Central memory CD8-positive, alpha-beta T cell (primary cell): ENCODE measurements at regions not wholly inside any gene's neighbourhood (a gene's known extent, or its start where the extent isn't known, plus 50 kb on each side); places are given as distances from the start of the nearest gene placed in this dataset.
"Not testable (repeated sequence)": the region's sequence is repeated elsewhere in the genome, so short reads cannot be mapped to it uniquely, and the experiment has no call there.

Experiments
- ATAC-seq: fragments of 150-1000 bp; cut with Tn5 transposase; replicated peaks from 2 replicates; pipeline ENCODE4 v1.10.0; 2022; ENCODE audit warnings: mild to moderate bottlenecking, moderate FRiP score, moderate number of reproducible peaks; ENCODE audit not compliant: poor library complexity, severe bottlenecking; ENCODE audit errors: extremely low read depth
- DNase-seq, 2 donors: peaks; one replicate each; pipeline ENCODE4 v3.0.0; 2021; ENCODE audit warnings: low spot score in 2 of 2
- H3K27ac Mint-ChIP-seq: one replicate; pipeline ENCODE4 v1.8.0; 2022; ENCODE audit warnings: low read depth, mild to moderate bottlenecking, moderate library complexity, mixed read lengths
- H3K27me3 Mint-ChIP-seq: one replicate; pipeline ENCODE4 v1.8.0; 2022; ENCODE audit warnings: mixed read lengths
- H3K36me3 Mint-ChIP-seq: one replicate; pipeline ENCODE4 v1.8.0; 2022; ENCODE audit warnings: mild to moderate bottlenecking, moderate library complexity, mixed read lengths; ENCODE audit not compliant: insufficient read depth
- H3K4me1 Mint-ChIP-seq: one replicate; pipeline ENCODE4 v1.8.0; 2022; ENCODE audit warnings: mixed read lengths
- H3K4me3 Mint-ChIP-seq: one replicate; pipeline ENCODE4 v1.8.0; 2022; ENCODE audit warnings: mild to moderate bottlenecking, moderate library complexity, mixed read lengths
- H3K9me3 Mint-ChIP-seq: one replicate; pipeline ENCODE4 v1.8.0; 2022; ENCODE audit warnings: mixed read lengths

DNA sequence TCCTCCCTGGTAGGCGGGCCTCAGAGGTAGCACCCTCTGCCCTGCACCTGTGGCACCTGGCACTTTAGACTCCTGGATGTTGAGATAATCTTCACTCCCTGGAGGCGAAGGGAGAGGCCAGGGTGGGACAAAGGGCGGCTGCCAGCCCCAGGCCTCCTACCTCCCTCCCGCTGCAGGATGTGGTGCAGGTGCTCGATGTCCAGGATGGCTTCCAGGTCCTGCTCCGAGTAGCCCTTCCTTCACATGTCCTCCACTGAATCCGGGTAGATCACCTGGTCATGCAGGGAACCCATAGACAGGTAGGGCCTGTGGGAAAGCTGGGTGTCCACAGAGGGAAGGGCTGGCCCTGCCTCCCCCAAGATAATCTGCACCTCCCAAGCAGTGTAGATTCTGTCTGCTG, 1075.6 kb downstream of the RPIA start:
- not testable (repeated sequence) for H3K27ac Mint-ChIP-seq, H3K36me3 Mint-ChIP-seq, H3K4me1 Mint-ChIP-seq, H3K4me3 Mint-ChIP-seq, DNase-seq, ATAC-seq
- peaks cover 49% of the 10 kb centered on the region for H3K27me3 Mint-ChIP-seq
- peaks cover 15% of the 10 kb centered on the region for H3K9me3 Mint-ChIP-seq

DNA sequence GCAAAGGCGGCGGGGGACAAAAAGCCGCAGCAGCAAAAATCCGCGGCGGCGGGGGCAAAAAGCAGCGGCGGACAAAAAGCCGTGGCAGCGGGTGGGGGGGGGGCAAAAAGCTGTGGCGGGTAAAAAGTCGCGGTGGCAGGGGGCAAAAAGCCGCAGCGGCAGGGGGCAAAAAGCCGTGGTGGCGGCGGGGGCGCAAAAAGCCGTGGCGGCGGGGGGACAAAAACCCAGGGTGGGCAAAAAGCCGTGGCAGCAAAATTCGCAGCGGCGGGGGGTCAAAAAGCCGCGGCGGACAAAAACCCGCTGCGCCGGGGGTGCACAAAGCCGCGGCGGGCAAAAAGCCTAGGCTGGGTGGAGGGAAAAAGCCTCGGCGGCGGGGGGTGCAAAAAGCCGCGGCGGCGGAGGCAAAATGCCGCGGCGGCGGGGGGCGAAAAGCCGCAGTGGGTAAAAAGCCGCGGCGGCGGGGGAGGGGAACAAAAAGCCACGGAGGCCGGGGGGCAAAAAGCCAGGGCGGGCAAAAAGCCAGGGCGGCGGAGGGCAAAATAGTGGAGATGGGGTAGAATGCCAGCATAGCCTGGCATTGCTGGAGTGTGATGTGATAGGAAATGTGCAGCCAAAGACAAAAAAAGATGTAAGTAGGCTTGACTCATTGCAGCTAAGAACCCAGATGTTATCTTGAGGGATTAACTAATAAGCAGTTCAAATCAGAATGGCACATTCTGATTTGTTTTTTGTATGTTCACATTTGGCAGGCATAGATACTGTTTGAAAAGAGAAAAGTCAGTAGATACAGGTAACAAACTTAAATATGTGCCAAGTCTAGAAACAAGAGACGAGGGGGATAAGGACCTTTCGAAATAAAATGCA, 1076.3 kb downstream of the RPIA start:
- H3K4me3 Mint-ChIP-seq = no peak overlapping the region
- no peak overlapping the region for H3K27ac Mint-ChIP-seq
- peaks cover 49% of the 10 kb centered on the region for H3K27me3 Mint-ChIP-seq
- no peaks in the 10 kb centered on the region for H3K4me1 Mint-ChIP-seq
- no peaks in the 10 kb centered on the region for H3K36me3 Mint-ChIP-seq
- peaks cover 17% of the 10 kb centered on the region for H3K9me3 Mint-ChIP-seq
- DNase-seq (no peak), ATAC-seq (no peak)

DNA sequence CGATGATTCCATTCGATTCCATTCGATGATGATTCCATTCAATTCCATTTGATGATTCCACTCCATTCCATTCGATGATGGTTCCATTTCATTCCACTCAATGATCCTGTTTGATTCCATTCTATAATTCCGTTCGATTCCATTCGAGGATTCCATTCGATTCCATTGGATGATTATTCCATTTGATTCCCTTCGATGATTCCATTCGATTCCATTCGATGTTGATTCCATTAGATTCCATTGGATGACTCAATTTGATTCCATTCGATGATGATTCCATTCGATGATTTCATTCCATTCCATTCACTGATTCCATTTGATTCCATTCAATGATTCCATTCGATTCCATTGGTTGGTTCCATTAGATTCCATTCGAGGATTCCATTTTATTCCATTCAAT, 1084.4 kb downstream of the RPIA start:
- Mint-ChIP-seq H3K27ac (no peak overlapping the region), H3K4me3 (no peak overlapping the region), H3K9me3 (peaks cover 87% of the 10 kb centered on the region), H3K27me3 (no peaks in the 10 kb centered on the region), H3K4me1 (no peaks in the 10 kb centered on the region), H3K36me3 (peaks cover 3% of the 10 kb centered on the region)
- no peak for DNase-seq
- ATAC-seq = no peak

DNA sequence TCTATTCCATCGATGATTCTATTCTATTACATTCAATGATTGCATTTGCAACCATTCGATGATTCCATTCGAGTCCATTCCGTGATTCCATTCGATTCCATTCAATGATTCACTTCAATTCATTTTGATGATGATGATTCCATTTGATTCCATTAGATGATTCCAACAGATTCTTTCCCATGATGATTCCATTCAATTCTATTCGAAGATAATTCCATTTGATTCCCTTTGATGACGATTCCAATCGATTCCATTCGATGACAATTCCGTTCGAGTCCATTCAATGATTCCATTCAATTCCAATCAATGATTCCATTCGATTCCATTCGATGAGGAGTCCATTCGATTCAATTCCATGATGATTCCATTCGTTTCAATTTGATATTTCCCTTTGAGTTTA, 1088.8 kb downstream of the RPIA start:
- H3K36me3 Mint-ChIP-seq = peaks cover 3% of the 10 kb centered on the region
- no peaks in the 10 kb centered on the region for H3K4me1 Mint-ChIP-seq
- no peak for ATAC-seq
- peaks cover 92% of the 10 kb centered on the region for H3K9me3 Mint-ChIP-seq
- DNase-seq = no peak
- no peak overlapping the region for H3K4me3 Mint-ChIP-seq
- no peak overlapping the region for H3K27ac Mint-ChIP-seq
- no peaks in the 10 kb centered on the region for H3K27me3 Mint-ChIP-seq

DNA sequence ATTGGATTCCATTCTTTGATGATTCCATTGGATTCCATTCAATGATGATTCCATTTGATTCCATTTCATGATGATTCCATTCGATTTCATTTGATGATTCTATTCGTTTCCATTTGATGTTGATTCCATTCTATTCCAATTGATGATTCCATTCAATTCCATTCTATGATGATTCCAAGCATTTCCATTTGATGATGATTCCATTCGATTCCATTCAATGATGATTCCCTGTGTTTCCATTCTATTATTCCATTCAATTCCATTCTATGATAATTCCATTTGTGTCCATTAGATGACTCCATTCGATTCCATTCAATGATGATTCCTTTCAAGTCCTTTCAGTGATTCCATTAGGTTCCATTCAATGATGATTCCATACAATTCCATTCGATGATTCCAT, 1090.5 kb downstream of the RPIA start:
- H3K27me3 Mint-ChIP-seq = no peaks in the 10 kb centered on the region
- H3K4me1 Mint-ChIP-seq = no peaks in the 10 kb centered on the region
- DNase-seq = no peak
- no peak overlapping the region for H3K27ac Mint-ChIP-seq
- H3K36me3 Mint-ChIP-seq = peaks cover 2% of the 10 kb centered on the region
- H3K9me3 Mint-ChIP-seq = peaks cover 85% of the 10 kb centered on the region
- no peak overlapping the region for H3K4me3 Mint-ChIP-seq
- no peak for ATAC-seq

DNA sequence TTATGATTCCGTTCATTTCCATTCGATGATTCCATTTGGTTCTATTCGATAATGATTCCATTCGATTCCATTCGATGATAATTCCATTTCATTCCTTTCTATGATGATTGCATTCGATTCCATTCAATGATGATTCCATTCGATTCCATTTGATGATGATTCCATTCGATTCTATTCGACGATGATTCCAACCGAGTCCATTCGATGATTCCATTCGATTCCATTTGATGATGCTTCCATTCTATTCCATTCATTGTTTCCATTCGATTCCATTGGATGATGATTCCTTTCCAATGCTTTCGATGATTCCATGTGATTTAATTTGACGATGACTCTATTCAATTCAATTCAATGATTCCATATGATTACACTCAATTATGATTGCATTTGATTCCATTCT, 1093.5 kb downstream of the RPIA start:
- Mint-ChIP-seq H3K27ac (no peak overlapping the region), H3K9me3 (peaks cover 85% of the 10 kb centered on the region), H3K36me3 (peaks cover 4% of the 10 kb centered on the region), H3K4me1 (no peaks in the 10 kb centered on the region), H3K27me3 (no peaks in the 10 kb centered on the region), H3K4me3 (no peak overlapping the region)
- DNase-seq (no peak), ATAC-seq (no peak)

DNA sequence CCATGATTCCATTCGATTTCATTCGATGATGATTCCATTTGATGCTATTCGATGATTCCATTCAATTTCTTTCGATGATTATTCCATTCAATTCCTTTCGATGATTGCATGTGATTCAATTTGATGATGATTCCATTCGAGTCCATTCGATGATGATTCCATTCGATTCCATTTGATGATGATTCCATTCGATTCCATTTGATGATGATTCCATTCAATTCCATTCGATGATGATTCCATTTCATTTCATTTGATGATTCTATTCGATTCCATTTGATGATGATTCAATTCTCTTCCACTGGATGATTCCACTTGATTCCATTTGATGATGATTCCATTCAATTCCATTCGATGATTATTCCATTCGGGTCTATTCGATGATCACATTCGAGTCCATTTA, 1094.1 kb downstream of the RPIA start:
- not testable (repeated sequence) for H3K27me3 Mint-ChIP-seq, H3K4me1 Mint-ChIP-seq, ATAC-seq, H3K4me3 Mint-ChIP-seq, H3K27ac Mint-ChIP-seq, DNase-seq, H3K36me3 Mint-ChIP-seq
- peaks cover 85% of the 10 kb centered on the region for H3K9me3 Mint-ChIP-seq

DNA sequence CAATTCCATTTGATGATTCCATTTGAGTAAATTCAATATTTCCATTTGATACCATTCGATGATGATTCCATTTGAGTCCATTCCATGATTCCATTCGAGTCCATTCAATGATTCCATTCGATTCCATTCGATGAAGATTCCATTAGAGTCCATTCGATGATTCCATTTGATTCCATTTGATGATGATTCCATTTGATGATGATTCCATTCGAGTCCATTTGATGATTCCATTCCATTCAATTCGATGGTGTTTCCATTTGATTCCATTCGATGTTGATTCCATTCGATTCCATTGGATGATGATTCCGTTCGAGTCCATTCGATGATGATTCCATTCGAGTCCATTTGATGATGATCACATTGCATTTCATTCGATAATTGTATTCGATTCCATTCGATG, 1095.2 kb downstream of the RPIA start:
- H3K27me3 Mint-ChIP-seq, H3K36me3 Mint-ChIP-seq, ATAC-seq, H3K4me1 Mint-ChIP-seq, DNase-seq, H3K4me3 Mint-ChIP-seq, H3K27ac Mint-ChIP-seq: not testable (repeated sequence)
- peaks cover 83% of the 10 kb centered on the region for H3K9me3 Mint-ChIP-seq

DNA sequence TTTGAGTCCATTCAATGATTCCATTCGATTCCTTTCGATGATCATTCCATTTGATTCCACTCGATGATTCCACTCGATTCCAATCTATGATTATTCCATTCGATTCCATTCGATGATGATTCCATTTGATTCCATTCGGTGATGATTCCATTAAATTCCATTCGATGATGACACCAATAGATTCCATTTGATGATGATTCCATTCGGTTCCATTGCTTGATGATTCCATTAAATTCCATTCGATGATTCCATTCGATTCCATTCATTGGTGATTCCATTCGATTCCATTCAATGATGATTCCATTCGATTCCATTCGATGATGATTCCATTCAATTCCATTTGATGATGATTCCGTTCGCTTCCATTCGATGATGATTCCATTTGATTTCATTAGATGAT, 1104.1 kb downstream of the RPIA start:
- not testable (repeated sequence) for H3K4me3 Mint-ChIP-seq, H3K36me3 Mint-ChIP-seq, DNase-seq, H3K27ac Mint-ChIP-seq, ATAC-seq, H3K27me3 Mint-ChIP-seq, H3K4me1 Mint-ChIP-seq
- H3K9me3 Mint-ChIP-seq = peaks cover 92% of the 10 kb centered on the region

DNA sequence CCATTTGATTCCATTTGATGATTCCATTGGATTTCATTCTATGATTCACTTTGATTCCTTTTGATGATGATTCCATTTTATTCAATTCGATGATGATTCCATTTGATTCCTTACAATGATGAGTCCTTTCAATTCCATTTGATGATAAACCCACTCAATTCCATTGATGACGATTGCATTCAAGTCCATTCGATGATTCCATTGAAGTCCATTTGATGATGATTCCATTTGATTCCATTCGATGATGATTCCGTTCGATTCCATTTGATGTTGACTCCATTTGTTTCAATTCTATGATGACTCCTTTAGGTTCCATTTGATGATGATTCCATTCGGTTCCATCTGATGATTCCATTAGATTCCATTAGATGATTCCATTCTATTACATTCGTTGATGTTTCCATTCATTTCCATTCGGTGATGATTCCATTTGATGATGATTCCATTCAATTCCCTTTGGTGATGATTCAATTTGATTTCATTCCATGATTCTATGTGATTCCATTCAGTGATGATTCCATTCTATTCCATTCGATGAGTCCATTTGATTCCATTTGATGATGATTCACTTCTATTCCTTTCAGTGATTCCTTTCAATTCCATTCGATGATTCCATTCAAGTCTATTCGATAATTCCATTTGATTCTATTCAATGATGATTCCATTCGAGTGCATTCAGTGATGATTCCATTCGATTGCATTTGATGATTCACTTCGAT, 1106.0 kb downstream of the RPIA start:
- Mint-ChIP-seq H3K36me3 (peaks cover 4% of the 10 kb centered on the region), H3K27me3 (no peaks in the 10 kb centered on the region), H3K9me3 (peaks cover 92% of the 10 kb centered on the region), H3K4me1 (no peaks in the 10 kb centered on the region), H3K4me3 (no peak overlapping the region), H3K27ac (no peak overlapping the region)
- ATAC-seq (no peak), DNase-seq (no peak)

DNA sequence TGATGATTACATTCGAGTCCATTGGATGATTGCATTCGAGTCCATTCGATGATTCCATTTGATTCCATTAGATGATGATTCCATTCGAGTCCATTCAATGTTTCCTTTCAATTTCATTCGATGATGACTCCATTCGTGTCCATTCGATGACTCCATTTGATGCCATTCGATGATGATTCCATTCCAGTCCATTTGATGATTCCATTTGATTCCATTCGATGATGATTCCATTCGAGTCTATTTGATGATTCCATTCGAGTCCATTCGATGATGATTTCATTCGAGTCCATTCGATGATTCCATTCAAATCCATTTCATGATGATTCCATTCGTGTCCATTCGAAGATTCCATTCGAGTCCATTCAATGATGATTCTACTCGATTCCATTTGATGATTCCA, 1109.7 kb downstream of the RPIA start:
- H3K9me3 Mint-ChIP-seq = peaks cover 95% of the 10 kb centered on the region
- not testable (repeated sequence) for H3K36me3 Mint-ChIP-seq, H3K27ac Mint-ChIP-seq, H3K4me1 Mint-ChIP-seq, ATAC-seq, DNase-seq, H3K27me3 Mint-ChIP-seq, H3K4me3 Mint-ChIP-seq

DNA sequence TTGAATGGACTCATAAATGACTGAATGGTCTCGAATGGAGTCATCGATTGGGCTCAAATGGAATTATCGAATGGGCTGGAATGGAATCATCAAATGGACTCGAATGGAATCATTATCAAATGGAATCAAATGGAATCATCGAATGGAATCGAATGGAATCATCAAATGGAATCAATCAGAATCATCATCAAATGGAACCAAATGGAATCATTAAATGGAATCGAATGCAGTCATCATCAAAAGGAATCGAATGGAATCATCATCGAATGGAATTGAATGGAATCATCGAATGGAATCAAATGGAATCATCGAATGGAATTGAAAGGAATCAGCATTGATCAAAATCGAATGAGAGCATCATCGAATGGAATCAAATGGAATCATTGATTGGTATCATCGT, 1114.9 kb downstream of the RPIA start:
- DNase-seq, H3K27me3 Mint-ChIP-seq, H3K4me3 Mint-ChIP-seq, ATAC-seq, H3K4me1 Mint-ChIP-seq, H3K27ac Mint-ChIP-seq, H3K36me3 Mint-ChIP-seq: not testable (repeated sequence)
- peaks cover 69% of the 10 kb centered on the region for H3K9me3 Mint-ChIP-seq

DNA sequence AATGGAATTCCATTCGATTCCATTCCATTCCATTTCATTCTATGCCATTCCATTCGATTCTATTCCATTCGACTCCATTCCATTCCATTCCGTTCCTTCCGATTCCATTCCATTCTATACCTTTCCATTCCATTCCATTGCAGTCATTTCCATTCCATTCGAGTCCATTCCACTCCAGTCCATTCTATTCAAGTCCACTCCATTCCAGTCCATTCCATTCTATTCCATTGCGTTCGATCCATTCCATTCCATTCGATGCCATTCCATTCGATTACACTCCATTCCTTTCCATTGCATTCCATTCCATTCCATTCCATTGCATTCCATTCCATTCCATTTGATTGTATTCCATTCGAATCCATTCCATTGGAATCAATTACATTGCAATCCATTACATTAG, 1119.8 kb downstream of the RPIA start:
- Mint-ChIP-seq H3K27me3 (no peaks in the 10 kb centered on the region), H3K27ac (no peak overlapping the region), H3K36me3 (no peaks in the 10 kb centered on the region), H3K9me3 (peaks cover 73% of the 10 kb centered on the region), H3K4me1 (no peaks in the 10 kb centered on the region), H3K4me3 (no peak overlapping the region)
- no peak for DNase-seq
- no peak for ATAC-seq
